ENCODE measurements at regions not wholly inside any gene's neighbourhood (a gene's known extent, or its start where the extent isn't known, plus 50 kb on each side); places are given as distances from the start of the nearest gene placed in this dataset.

DNA sequence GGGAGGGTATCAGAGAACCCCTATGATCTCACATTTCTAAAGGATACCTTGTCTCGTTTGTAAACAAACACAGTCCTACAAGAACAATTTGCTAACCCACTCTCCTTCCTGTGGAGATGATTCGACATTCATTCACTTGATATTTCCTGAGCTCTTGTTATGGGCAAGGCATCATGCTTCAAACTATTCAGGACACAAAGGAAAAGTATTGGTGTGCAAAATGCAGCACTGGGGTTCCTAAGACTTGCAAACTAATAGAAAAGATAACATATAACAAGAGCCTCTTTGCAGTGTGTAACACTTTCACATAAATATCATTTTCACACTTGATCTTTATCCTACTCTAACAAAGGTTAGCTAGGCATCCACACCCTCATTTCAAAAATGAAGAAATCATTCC lies 211.5 kb upstream of the BLID start:
- ATAC-seq: peak; percentile 22
- DNase-seq (ENCODE audit: low spot score): no peak
- POLR2A ChIA-PET: no interaction called here
- Mint-ChIP-seq H3K27me3 (ENCODE audit: low read depth) (peaks cover 37% of the 10 kb centered on the region), H3K9me3 (no peaks in the 10 kb centered on the region), H3K4me1 (no peaks in the 10 kb centered on the region), H3K27ac (no peak overlapping the region), H3K4me3 (no peak overlapping the region), H3K36me3 (no peaks in the 10 kb centered on the region)
- TF ChIP-seq IRF2 (CRISPR knock-in tag; IDR thresholded peaks at IDR 0.05; ENCODE audit: borderline replicate concordance, low read depth) (no peak), GTF2I (CRISPR knock-in tag; conservative IDR thresholded peaks at IDR 0.05) (no peak), NFE2L1 (CRISPR knock-in tag; IDR thresholded peaks at IDR 0.05) (0 out of 2 replicates have a peak, but pooled peaks have one; percentile 23), TEAD1 (CRISPR knock-in tag; IDR thresholded peaks at IDR 0.05) (peak; percentile 62; the same call in 1 of the 2 replicates), FOXK1 (CRISPR knock-in tag; IDR thresholded peaks at IDR 0.05) (peak; percentile 16; the same call in 1 of the 2 replicates)
- TF ChIP-seq, protein P1, sequence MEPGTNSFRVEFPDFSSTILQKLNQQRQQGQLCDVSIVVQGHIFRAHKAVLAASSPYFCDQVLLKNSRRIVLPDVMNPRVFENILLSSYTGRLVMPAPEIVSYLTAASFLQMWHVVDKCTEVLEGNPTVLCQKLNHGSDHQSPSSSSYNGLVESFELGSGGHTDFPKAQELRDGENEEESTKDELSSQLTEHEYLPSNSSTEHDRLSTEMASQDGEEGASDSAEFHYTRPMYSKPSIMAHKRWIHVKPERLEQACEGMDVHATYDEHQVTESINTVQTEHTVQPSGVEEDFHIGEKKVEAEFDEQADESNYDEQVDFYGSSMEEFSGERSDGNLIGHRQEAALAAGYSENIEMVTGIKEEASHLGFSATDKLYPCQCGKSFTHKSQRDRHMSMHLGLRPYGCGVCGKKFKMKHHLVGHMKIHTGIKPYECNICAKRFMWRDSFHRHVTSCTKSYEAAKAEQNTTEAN (CRISPR knock-in tag; IDR thresholded peaks at IDR 0.05): peak; percentile 43; the same call in 1 of the 2 replicates
- CTCF ChIA-PET: no interaction called here

DNA sequence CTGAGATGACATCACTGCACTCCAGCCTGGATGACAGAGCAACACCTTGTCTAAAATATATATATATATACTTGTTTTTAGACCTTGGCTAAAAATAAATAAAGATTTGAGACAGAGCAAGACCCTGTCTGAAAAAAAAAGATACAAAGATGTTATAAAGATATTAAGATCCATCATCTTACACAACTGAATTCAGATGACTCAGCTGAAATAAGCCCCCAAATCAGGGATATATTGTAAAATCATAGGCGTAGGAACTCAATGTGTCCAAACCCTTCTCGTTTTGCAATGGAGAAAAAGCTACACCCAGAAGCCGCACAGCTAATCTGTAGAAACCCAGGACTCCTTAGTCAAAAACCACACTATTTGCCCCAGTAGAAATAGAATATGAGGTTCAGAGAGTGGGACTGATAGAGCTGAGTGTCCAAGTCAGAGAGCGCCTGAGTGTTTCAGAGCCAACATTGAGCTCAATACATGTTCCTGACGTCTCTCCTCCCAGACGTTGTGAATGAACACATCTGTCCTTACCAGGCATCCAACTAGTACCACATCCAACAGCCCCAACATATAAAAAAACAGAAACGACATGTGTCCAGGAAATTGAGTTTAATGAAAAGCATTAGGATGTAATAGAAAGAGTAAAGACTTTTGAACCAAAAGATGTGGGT lies 207.9 kb upstream of the BLID start:
- H3K4me3 Mint-ChIP-seq: no peak overlapping the region
- POLR2A ChIA-PET: no interaction called here
- DNase-seq (ENCODE audit: low spot score) (no peak), ATAC-seq (no peak)
- peaks cover 28% of the 10 kb centered on the region for H3K4me1 Mint-ChIP-seq
- H3K27me3 Mint-ChIP-seq (ENCODE audit: low read depth): peaks cover 46% of the 10 kb centered on the region
- no peak overlapping the region for H3K27ac Mint-ChIP-seq
- no peak for TF ChIP-seq ZNF219 (CRISPR knock-in tag; IDR thresholded peaks at IDR 0.05; ENCODE audit: borderline replicate concordance)
- no peak for TF ChIP-seq CREM (CRISPR knock-in tag; IDR thresholded peaks at IDR 0.05)
- TF ChIP-seq ZNF671 (CRISPR knock-in tag; IDR thresholded peaks at IDR 0.05): no peak
- no peak for TF ChIP-seq KAT7 (CRISPR knock-in tag; IDR thresholded peaks at IDR 0.05; ENCODE audit: borderline replicate concordance)
- no peak for TF ChIP-seq NFATC4 (CRISPR knock-in tag; IDR thresholded peaks at IDR 0.05)
- TF ChIP-seq GTF2I (CRISPR knock-in tag; conservative IDR thresholded peaks at IDR 0.05): no peak
- TF ChIP-seq, protein P2, sequence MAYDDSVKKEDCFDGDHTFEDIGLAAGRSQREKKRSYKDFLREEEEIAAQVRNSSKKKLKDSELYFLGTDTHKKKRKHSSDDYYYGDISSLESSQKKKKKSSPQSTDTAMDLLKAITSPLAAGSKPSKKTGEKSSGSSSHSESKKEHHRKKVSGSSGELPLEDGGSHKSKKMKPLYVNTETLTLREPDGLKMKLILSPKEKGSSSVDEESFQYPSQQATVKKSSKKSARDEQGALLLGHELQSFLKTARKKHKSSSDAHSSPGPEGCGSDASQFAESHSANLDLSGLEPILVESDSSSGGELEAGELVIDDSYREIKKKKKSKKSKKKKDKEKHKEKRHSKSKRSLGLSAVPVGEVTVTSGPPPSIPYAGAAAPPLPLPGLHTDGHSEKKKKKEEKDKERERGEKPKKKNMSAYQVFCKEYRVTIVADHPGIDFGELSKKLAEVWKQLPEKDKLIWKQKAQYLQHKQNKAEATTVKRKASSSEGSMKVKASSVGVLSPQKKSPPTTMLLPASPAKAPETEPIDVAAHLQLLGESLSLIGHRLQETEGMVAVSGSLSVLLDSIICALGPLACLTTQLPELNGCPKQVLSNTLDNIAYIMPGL (CRISPR knock-in tag; IDR thresholded peaks at IDR 0.05): no peak
- TF ChIP-seq NR1H2 (CRISPR knock-in tag; IDR thresholded peaks at IDR 0.05): no peak
- no peak for TF ChIP-seq FOXK1 (CRISPR knock-in tag; IDR thresholded peaks at IDR 0.05)
- TF ChIP-seq, protein P3, sequence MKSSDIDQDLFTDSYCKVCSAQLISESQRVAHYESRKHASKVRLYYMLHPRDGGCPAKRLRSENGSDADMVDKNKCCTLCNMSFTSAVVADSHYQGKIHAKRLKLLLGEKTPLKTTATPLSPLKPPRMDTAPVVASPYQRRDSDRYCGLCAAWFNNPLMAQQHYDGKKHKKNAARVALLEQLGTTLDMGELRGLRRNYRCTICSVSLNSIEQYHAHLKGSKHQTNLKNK (CRISPR knock-in tag; IDR thresholded peaks at IDR 0.05): no peak
- TF ChIP-seq TCF7 (CRISPR knock-in tag; IDR thresholded peaks at IDR 0.05; ENCODE audit: low read depth): no peak
- TF ChIP-seq, protein P4, sequence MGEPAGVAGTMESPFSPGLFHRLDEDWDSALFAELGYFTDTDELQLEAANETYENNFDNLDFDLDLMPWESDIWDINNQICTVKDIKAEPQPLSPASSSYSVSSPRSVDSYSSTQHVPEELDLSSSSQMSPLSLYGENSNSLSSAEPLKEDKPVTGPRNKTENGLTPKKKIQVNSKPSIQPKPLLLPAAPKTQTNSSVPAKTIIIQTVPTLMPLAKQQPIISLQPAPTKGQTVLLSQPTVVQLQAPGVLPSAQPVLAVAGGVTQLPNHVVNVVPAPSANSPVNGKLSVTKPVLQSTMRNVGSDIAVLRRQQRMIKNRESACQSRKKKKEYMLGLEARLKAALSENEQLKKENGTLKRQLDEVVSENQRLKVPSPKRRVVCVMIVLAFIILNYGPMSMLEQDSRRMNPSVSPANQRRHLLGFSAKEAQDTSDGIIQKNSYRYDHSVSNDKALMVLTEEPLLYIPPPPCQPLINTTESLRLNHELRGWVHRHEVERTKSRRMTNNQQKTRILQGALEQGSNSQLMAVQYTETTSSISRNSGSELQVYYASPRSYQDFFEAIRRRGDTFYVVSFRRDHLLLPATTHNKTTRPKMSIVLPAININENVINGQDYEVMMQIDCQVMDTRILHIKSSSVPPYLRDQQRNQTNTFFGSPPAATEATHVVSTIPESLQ (CRISPR knock-in tag; IDR thresholded peaks at IDR 0.05): no peak
- TF ChIP-seq ZNF416 (CRISPR knock-in tag; IDR thresholded peaks at IDR 0.05): no peak
- TF ChIP-seq, protein P5, sequence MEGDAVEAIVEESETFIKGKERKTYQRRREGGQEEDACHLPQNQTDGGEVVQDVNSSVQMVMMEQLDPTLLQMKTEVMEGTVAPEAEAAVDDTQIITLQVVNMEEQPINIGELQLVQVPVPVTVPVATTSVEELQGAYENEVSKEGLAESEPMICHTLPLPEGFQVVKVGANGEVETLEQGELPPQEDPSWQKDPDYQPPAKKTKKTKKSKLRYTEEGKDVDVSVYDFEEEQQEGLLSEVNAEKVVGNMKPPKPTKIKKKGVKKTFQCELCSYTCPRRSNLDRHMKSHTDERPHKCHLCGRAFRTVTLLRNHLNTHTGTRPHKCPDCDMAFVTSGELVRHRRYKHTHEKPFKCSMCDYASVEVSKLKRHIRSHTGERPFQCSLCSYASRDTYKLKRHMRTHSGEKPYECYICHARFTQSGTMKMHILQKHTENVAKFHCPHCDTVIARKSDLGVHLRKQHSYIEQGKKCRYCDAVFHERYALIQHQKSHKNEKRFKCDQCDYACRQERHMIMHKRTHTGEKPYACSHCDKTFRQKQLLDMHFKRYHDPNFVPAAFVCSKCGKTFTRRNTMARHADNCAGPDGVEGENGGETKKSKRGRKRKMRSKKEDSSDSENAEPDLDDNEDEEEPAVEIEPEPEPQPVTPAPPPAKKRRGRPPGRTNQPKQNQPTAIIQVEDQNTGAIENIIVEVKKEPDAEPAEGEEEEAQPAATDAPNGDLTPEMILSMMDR (IDR thresholded peaks at IDR 0.05): no peak
- TF ChIP-seq, protein P6, sequence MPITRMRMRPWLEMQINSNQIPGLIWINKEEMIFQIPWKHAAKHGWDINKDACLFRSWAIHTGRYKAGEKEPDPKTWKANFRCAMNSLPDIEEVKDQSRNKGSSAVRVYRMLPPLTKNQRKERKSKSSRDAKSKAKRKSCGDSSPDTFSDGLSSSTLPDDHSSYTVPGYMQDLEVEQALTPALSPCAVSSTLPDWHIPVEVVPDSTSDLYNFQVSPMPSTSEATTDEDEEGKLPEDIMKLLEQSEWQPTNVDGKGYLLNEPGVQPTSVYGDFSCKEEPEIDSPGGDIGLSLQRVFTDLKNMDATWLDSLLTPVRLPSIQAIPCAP (CRISPR knock-in tag; IDR thresholded peaks at IDR 0.05): no peak
- TF ChIP-seq SMAD3 (CRISPR knock-in tag; IDR thresholded peaks at IDR 0.05; ENCODE audit: borderline replicate concordance): no peak
- no peaks in the 10 kb centered on the region for H3K36me3 Mint-ChIP-seq
- no peaks in the 10 kb centered on the region for H3K9me3 Mint-ChIP-seq
- CTCF ChIA-PET: no interaction called here

Measured in WTC11 (cell line).